ENCODE measurements at regions not wholly inside any gene's neighbourhood (a gene's known extent, or its start where the extent isn't known, plus 50 kb on each side); places are given as distances from the start of the nearest gene placed in this dataset.

DNA sequence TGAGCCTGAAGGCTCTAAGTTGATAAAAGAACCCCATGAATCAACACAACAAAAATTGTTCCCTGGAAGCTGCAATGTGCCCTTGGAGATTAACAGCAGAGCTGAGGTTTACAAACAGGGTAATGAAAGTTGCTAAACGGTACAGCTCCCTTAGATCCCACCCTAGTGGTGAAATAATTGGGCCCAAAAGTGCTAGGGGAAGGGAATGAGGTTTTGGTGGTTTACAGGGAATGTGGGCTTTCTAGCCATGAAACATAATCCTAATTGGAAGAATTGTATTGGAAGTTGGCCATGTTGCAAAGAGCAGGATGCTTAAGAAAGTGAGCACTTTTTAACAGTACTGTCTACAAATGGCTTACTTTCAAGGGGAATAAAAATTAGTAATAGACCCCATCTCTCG lies 180.2 kb upstream of the SMIM21 start:
- DNase-seq = no peak
- H3K27me3 Mint-ChIP-seq = peaks cover 5% of the 10 kb centered on the region
- H3K4me3 Mint-ChIP-seq = no peak overlapping the region
- no peaks in the 10 kb centered on the region for H3K4me1 Mint-ChIP-seq
- CTCF ChIA-PET = no interaction called here
- H3K27ac Mint-ChIP-seq = no peak overlapping the region
- no peaks in the 10 kb centered on the region for H3K9me3 Mint-ChIP-seq
- H3K36me3 Mint-ChIP-seq = no peaks in the 10 kb centered on the region

DNA sequence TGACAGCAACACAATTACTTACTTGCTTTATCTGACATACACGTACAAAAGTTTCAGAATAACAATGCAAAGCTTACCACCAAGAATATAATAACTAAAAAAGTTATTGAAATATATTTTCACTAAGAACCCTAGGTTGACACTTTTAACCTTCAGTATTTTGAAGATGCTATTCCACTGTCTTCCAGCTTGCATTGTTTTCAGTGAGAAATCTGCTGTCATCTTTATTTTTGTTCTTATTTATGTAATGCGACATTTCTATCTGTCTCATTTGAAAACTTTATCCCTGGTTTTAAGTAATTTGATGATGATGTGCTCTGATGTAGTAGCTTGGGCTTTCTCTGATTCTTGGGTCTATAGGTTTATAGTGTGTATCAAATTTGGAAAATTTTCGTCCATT lies 165.0 kb upstream of the SMIM21 start:
- Mint-ChIP-seq H3K9me3 (peaks cover 21% of the 10 kb centered on the region), H3K4me3 (no peak overlapping the region), H3K4me1 (no peaks in the 10 kb centered on the region), H3K27ac (no peak overlapping the region), H3K36me3 (no peaks in the 10 kb centered on the region), H3K27me3 (no peaks in the 10 kb centered on the region)
- DNase-seq = no peak
- CTCF ChIA-PET = interaction anchor here (1.1 kb wide), 1 partner anchor 17 kb away, joined by 3 read pairs; no protein-coding TSS in a partner anchor

GRCh38 chr18:75588412-75588811 lies 160.9 kb upstream of the SMIM21 start:
- H3K27me3 Mint-ChIP-seq = no peaks in the 10 kb centered on the region
- no peaks in the 10 kb centered on the region for H3K36me3 Mint-ChIP-seq
- DNase-seq = no peak
- peaks cover 15% of the 10 kb centered on the region for H3K9me3 Mint-ChIP-seq
- H3K4me1 Mint-ChIP-seq = no peaks in the 10 kb centered on the region
- CTCF ChIA-PET = no interaction called here
- no peak overlapping the region for H3K4me3 Mint-ChIP-seq
- H3K27ac Mint-ChIP-seq = no peak overlapping the region

DNA sequence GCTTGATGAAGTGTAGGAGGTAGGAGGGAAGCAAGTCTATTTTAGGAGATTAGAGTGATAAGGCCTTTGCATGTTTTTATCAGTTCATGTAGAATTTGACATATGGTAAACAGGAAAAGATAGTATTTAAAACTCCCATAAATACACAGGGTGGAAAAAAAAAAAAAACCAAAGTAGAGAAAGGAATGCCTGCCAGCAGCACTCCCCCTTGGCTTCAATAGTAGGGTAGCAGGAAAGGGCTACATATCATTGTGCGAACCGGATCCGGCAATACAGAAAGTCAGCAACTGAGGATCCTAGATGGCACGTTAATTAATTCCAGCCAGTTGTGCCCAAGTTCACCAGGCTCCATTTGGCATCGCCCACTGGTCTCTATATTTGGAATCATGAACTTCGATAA lies 159.6 kb upstream of the SMIM21 start:
- Mint-ChIP-seq H3K4me1 (no peaks in the 10 kb centered on the region), H3K27ac (no peak overlapping the region), H3K9me3 (peaks cover 4% of the 10 kb centered on the region), H3K36me3 (no peaks in the 10 kb centered on the region), H3K4me3 (no peak overlapping the region), H3K27me3 (no peaks in the 10 kb centered on the region)
- CTCF ChIA-PET = no interaction called here
- no peak for DNase-seq

DNA sequence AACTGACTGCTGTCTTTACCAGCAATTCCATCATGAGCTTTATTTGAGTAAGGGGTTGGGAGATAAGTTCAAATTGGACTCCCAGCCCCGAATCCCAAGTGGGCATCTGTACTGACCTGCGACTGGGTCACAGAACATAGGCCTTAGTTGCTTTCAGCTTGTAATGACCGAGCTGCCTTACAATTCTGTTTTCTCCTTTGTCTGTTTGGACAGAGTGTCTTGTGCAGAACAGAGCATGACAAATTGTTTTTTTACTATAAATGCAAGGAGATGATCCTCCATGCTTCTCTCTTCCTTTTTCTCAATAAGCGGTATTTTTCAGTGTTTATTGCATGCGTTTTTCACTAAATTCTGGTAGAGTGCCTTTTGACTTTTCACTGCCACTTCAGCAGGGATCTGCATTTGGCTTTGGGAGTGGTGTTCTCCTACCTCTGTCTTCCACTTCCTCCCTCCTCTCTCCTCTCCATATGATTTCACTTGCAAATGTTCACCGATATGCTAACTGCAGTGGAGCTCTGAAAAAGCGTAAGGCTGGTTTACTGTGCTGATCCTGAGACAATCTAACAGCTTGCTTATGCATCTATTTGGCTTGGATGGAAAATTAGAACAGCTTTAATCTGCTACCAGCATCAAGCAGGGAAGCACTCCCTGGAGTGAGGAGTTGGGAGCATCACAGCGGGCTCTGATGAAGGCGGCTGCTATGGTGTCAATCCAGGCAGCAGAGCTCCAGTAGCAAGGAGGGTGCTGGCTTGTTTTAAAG lies 158.8 kb upstream of the SMIM21 start:
- DNase-seq = no peak
- Mint-ChIP-seq H3K27me3 (no peaks in the 10 kb centered on the region), H3K9me3 (peaks cover 2% of the 10 kb centered on the region), H3K36me3 (no peaks in the 10 kb centered on the region), H3K4me3 (no peak overlapping the region), H3K27ac (no peak overlapping the region), H3K4me1 (no peaks in the 10 kb centered on the region)
- CTCF ChIA-PET = no interaction called here

GRCh38 chr18:75582940-75583339 lies 155.4 kb upstream of the SMIM21 start:
- H3K36me3 Mint-ChIP-seq = no peaks in the 10 kb centered on the region
- no peaks in the 10 kb centered on the region for H3K27me3 Mint-ChIP-seq
- CTCF ChIA-PET = no interaction called here
- H3K4me3 Mint-ChIP-seq = no peak overlapping the region
- H3K27ac Mint-ChIP-seq = no peak overlapping the region
- no peak for DNase-seq
- no peaks in the 10 kb centered on the region for H3K9me3 Mint-ChIP-seq
- no peaks in the 10 kb centered on the region for H3K4me1 Mint-ChIP-seq

DNA sequence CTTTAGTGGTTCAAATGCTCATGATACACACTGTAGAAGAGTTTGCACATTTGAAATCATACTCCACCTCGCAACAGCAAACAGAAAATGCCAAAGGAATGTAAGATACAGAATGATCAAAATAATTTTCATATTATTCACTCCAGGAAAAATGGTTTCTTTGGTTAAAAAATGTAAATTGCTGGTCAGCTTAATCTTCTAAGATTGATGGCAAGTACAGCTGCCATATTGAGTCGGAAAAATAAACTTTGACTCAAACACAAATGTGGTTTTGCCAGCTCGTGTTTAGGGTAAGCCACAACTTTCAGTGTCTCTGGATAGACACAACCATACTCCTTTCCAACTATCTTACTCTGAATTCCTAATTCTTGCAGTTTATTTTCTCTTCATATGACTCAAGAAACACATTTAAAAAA lies 154.9 kb upstream of the SMIM21 start:
- Mint-ChIP-seq H3K4me3 (no peak overlapping the region), H3K9me3 (no peaks in the 10 kb centered on the region), H3K36me3 (no peaks in the 10 kb centered on the region), H3K27ac (no peak overlapping the region), H3K27me3 (no peaks in the 10 kb centered on the region), H3K4me1 (no peaks in the 10 kb centered on the region)
- CTCF ChIA-PET = no interaction called here
- DNase-seq = no peak

- DNase-seq = no peak
- Mint-ChIP-seq H3K4me1 (no peaks in the 10 kb centered on the region), H3K27me3 (no peaks in the 10 kb centered on the region), H3K27ac (no peak overlapping the region), H3K4me3 (no peak overlapping the region), H3K9me3 (no peaks in the 10 kb centered on the region), H3K36me3 (no peaks in the 10 kb centered on the region)
- CTCF ChIA-PET = no interaction called here
These were observed 154.0 kb upstream of the SMIM21 start for GRCh38 chr18:75581336-75582131.

- no peaks in the 10 kb centered on the region for H3K27me3 Mint-ChIP-seq
- DNase-seq = no peak
- no peaks in the 10 kb centered on the region for H3K4me1 Mint-ChIP-seq
- no peak overlapping the region for H3K4me3 Mint-ChIP-seq
- H3K9me3 Mint-ChIP-seq = no peaks in the 10 kb centered on the region
- H3K27ac Mint-ChIP-seq = no peak overlapping the region
- no peaks in the 10 kb centered on the region for H3K36me3 Mint-ChIP-seq
- CTCF ChIA-PET = no interaction called here
These were observed 146.7 kb upstream of the SMIM21 start for GRCh38 chr18:75574187-75574586.

- Mint-ChIP-seq H3K9me3 (no peaks in the 10 kb centered on the region), H3K4me1 (no peaks in the 10 kb centered on the region), H3K36me3 (no peaks in the 10 kb centered on the region)
These were observed 135.6 kb upstream of the SMIM21 start for GRCh38 chr18:75563150-75563549.

DNA sequence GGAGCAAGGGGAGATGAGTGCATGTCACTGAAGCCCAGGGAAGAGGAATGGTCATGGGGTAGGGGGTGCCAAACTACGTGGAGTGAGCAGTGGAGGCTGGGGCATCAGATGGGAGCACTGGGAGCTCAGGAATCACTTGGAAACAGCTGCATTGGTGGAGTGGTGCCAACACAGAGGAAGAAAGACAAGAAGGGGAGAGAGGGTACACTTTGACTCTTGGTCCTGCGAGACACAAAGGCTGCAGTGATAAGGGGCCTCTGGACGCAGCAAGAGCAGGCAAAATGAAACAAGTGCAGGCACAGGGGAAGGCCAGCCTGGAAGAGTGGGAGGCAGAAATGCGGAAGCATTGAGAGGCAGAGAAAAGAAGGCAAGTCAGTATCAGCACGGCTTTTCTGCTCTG lies 134.7 kb upstream of the SMIM21 start:
- DNase-seq = no peak
- Mint-ChIP-seq H3K4me1 (no peaks in the 10 kb centered on the region), H3K36me3 (no peaks in the 10 kb centered on the region), H3K9me3 (no peaks in the 10 kb centered on the region), H3K27me3 (peaks cover 3% of the 10 kb centered on the region), H3K27ac (no peak overlapping the region), H3K4me3 (no peak overlapping the region)
- CTCF ChIA-PET = no interaction called here

More at GRCh38 chr18:75563150-75563549, 135.6 kb upstream of the SMIM21 start:
- Mint-ChIP-seq H3K4me3 (no peak overlapping the region), H3K27me3 (peaks cover 5% of the 10 kb centered on the region), H3K27ac (no peak overlapping the region)
- CTCF ChIA-PET = no interaction called here
- no peak for DNase-seq

GRCh38 chr18:75558790-75559189 lies 131.3 kb upstream of the SMIM21 start:
- Mint-ChIP-seq H3K9me3 (no peaks in the 10 kb centered on the region), H3K4me1 (no peaks in the 10 kb centered on the region), H3K4me3 (no peak overlapping the region), H3K27ac (no peak overlapping the region), H3K36me3 (no peaks in the 10 kb centered on the region), H3K27me3 (peaks cover 4% of the 10 kb centered on the region)
- CTCF ChIA-PET = no interaction called here
- no peak for DNase-seq

DNA sequence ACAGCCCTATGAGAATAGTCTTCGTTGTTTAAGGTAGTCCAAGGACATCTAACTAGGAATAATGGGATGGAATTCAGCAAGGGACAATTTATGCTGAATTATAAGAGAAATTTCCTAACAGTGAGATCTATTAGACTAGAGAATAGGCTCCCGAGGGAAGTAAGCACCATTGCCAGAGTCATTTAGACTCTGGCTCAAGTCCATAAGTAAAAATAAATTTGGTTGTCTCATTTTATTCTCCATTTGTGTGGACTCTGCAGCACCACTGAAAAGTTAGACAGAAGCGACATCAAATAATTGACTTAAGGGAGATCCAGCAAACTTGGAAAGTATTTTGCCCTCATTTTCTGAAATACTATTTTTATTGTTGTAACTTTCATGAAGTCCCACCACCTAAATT lies 129.3 kb upstream of the SMIM21 start:
- H3K27me3 Mint-ChIP-seq = peaks cover 4% of the 10 kb centered on the region
- H3K9me3 Mint-ChIP-seq = no peaks in the 10 kb centered on the region
- CTCF ChIA-PET = no interaction called here
- no peaks in the 10 kb centered on the region for H3K4me1 Mint-ChIP-seq
- no peak for DNase-seq
- H3K36me3 Mint-ChIP-seq = no peaks in the 10 kb centered on the region
- H3K4me3 Mint-ChIP-seq = no peak overlapping the region
- no peak overlapping the region for H3K27ac Mint-ChIP-seq

DNA sequence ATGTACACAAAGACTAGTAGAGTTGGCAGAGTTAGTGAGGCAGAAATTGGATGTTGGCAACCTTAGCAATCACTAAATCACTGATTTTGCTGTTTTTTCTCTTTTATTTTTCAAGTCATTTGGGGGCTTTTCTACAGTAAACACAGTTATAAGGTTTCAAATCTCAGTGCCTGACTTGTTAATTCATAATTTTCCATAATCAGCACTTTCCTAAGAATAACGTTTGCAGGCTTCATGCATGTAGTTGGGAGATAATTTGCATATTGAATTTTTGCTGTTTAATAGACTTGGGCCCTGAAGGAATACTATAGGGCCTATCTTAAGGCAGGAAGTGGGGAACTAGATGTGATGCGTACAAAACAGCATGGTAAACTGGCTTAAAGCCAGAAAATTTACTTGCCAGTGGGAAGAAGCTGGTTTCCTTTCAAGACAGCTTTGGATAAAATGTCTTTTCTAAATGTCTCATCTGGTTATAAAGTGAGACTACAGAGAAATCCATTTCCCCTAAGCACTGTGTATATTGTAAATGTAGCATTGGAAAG lies 127.2 kb upstream of the SMIM21 start:
- no peak overlapping the region for H3K4me3 Mint-ChIP-seq

DNA sequence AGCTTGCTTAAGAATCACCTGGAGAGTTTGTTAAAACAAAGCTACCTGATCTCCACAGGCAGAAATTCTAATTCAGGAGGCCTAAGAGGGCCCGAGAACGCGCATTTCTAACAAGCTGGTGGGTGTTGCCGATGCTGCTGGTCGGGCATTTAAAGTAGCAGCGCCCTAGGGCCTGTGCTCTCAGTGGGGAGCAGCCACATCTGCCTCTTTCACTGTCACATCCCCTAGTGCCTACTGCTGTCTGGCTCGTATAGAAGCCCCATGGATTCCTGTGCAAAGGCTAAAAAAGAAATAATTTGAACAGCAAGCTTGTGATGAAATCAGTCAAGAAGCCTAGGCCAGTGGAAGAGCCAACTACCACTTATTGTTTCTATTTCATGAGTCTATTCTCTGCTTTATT lies 126.7 kb upstream of the SMIM21 start:
- H3K27me3 Mint-ChIP-seq = peaks cover 4% of the 10 kb centered on the region
- DNase-seq = no peak
- no peak overlapping the region for H3K4me3 Mint-ChIP-seq
- CTCF ChIA-PET = no interaction called here
- H3K27ac Mint-ChIP-seq = no peak overlapping the region
- no peaks in the 10 kb centered on the region for H3K4me1 Mint-ChIP-seq
- no peaks in the 10 kb centered on the region for H3K9me3 Mint-ChIP-seq
- no peaks in the 10 kb centered on the region for H3K36me3 Mint-ChIP-seq

More for the DNA sequence above, 127.2 kb upstream of the SMIM21 start:
- H3K9me3 Mint-ChIP-seq = no peaks in the 10 kb centered on the region
- DNase-seq = no peak
- H3K36me3 Mint-ChIP-seq = no peaks in the 10 kb centered on the region
- no peaks in the 10 kb centered on the region for H3K4me1 Mint-ChIP-seq
- H3K27ac Mint-ChIP-seq = no peak overlapping the region
- CTCF ChIA-PET = no interaction called here
- peaks cover 4% of the 10 kb centered on the region for H3K27me3 Mint-ChIP-seq

All from activated naive CD4-positive, alpha-beta T cell treated with anti-CD3 and anti-CD28 coated beads, Interleukin-2, amount 10 ng/mL, durations not matched to agents 7 days and 5 days (primary cell).